GM12878 (cell line): ENCODE measurements at regions not wholly inside any gene's neighbourhood (a gene's known extent, or its start where the extent isn't known, plus 50 kb on each side); places are given as distances from the start of the nearest gene placed in this dataset.

ENCODE experiments used
- ATAC-seq: fragments of 200-7000 bp; cut with Tn5 transposase; 3 replicates; pipeline ENCODE4 v1.9.1; 2020; ENCODE audit warnings: mild to moderate bottlenecking, moderate library complexity
- BruUV-seq: library from RNA; stranded (reverse); fragments of 400-500 nt; replicated peaks from 2 replicates; lab custom pipeline; 2021; lab: Mats Ljungman, UMichigan
- CTCF ChIA-PET: fragments of 300-600 bp; sonication (Branson Sonifier 250); formaldehyde crosslinking; extraction: SDS; loops from one replicate; lab custom pipeline; 2021; ENCODE audit warnings: inconsistent platforms; lab: Yijun Ruan, JAX
- POLR2A ChIA-PET: fragments of 350-600 bp; formaldehyde crosslinking; extraction: SDS; loops from one replicate; lab custom pipeline; 2021; ENCODE audit warnings: inconsistent platforms; lab: Charles Lee
- RAD21 ChIA-PET: fragments of 300-600 bp; sonication (Branson Sonifier 250); formaldehyde crosslinking; loops from one replicate; lab custom pipeline; 2023; ENCODE audit warnings: antibody characterized with exemption; ENCODE audit not compliant: unreplicated experiment; lab: Charles Lee
- SMC1A ChIA-PET: fragments of 300-600 bp; sonication (Branson Sonifier 250); formaldehyde crosslinking; loops from one replicate; lab custom pipeline; 2023; ENCODE audit not compliant: unreplicated experiment, uncharacterized antibody; lab: Charles Lee
- DNase-seq: peaks from one replicate; pipeline ENCODE4 v3.0.0-alpha.2; 2011; ENCODE audit warnings: low read depth, low spot score
- FAIRE-seq: peaks from 3 replicates; lab custom pipeline; 2011; peaks lifted over from hg19 to GRCh38; lab: Jason Lieb, UNC
- H2AFZ ChIP-seq: 2 replicates; pipeline ENCODE4 v1.6.0; 2011; ENCODE audit warnings: low read depth, low read length, control low read depth; ENCODE audit not compliant: control insufficient read depth
- H3K27ac ChIP-seq: 2 replicates; pipeline ENCODE4 v1.5.1; 2011; ENCODE audit warnings: control low read depth; ENCODE audit not compliant: control insufficient read depth, insufficient read depth
- H3K27me3 ChIP-seq, 2 experiments: replicated peaks in 1 of 2; 2 replicates each; pipeline versions ENCODE4 v1.6.0 to v1.6.1; 2011; ENCODE audit warnings: low read length in 1 of 2; ENCODE audit not compliant: control insufficient read depth in 2 of 2, insufficient read depth in 2 of 2
- H3K36me3 ChIP-seq, 2 experiments: 2 replicates each; pipeline ENCODE4 v1.5.1; 2011; ENCODE audit warnings: low read length in 1 of 2; ENCODE audit not compliant: control insufficient read depth in 2 of 2, insufficient read depth in 2 of 2
- H3K4me1 ChIP-seq: 2 replicates; pipeline ENCODE4 v1.6.1; 2011; ENCODE audit warnings: mild to moderate bottlenecking, low read length, moderate library complexity, mixed read lengths; ENCODE audit not compliant: control insufficient read depth, insufficient read depth
- H3K4me2 ChIP-seq: 2 replicates; pipeline ENCODE4 v1.6.0; 2011; ENCODE audit warnings: control low read depth; ENCODE audit not compliant: control insufficient read depth, insufficient read depth
- H3K4me3 ChIP-seq: fragments of 200-600 bp; sonication (generic); 2 replicates; pipeline ENCODE4 v1.5.1; 2016
- H3K79me2 ChIP-seq: 2 replicates; pipeline ENCODE4 v1.6.0; 2011; ENCODE audit warnings: low read length; ENCODE audit not compliant: control insufficient read depth, insufficient read depth
- H3K9ac ChIP-seq: 2 replicates; pipeline ENCODE4 v1.8.0; 2011; ENCODE audit warnings: low read length, control low read depth, mixed read lengths; ENCODE audit not compliant: control insufficient read depth, insufficient read depth
- H3K9me3 ChIP-seq: replicated peaks from 3 replicates; pipeline ENCODE4 v1.5.1; 2011; ENCODE audit warnings: mild to moderate bottlenecking, low read length; ENCODE audit not compliant: control insufficient read depth, insufficient read depth
- H4K20me1 ChIP-seq: 2 replicates; pipeline ENCODE4 v1.6.0; 2011; ENCODE audit not compliant: control insufficient read depth, insufficient read depth
- BACH1 ChIP-seq: fragments of 450-650 bp; IDR thresholded peaks from 2 replicates; pipeline ENCODE4 v1.6.1; 2017; ENCODE audit warnings: mild to moderate bottlenecking, borderline replicate concordance
- BHLHE40 ChIP-seq, 2 experiments: fragments of 450-650 bp in 1 of 2; IDR thresholded peaks; 2 replicates each; pipeline ENCODE4 v1.6.1; 2011 to 2017; ENCODE audit warnings: low read depth in 2 of 2, borderline replicate concordance in 1 of 2, improper control_type of control experiment in 1 of 2, low read length in 1 of 2, mild to moderate bottlenecking in 1 of 2
- DPF2 ChIP-seq: fragments of 450-650 bp; IDR thresholded peaks from 2 replicates; pipeline ENCODE4 v1.6.1; 2017; ENCODE audit warnings: mild to moderate bottlenecking
- IRF5 ChIP-seq: fragments of 450-650 bp; IDR thresholded peaks from 2 replicates; pipeline ENCODE4 v1.6.1; 2017; ENCODE audit warnings: borderline replicate concordance
- KLF5 ChIP-seq: fragments of 450-650 bp; IDR thresholded peaks from 2 replicates; pipeline ENCODE4 v1.6.1; 2014; ENCODE audit warnings: mild to moderate bottlenecking; ENCODE audit not compliant: partially characterized antibody
- NBN ChIP-seq: fragments of 450-650 bp; IDR thresholded peaks from 2 replicates; pipeline ENCODE4 v1.6.1; 2016
- NR2F1 ChIP-seq: fragments of 450-650 bp; conservative IDR thresholded peaks from 2 replicates; pipeline ENCODE4 v1.6.1; 2017; ENCODE audit warnings: mild to moderate bottlenecking
- PAX5 ChIP-seq: IDR thresholded peaks from 2 replicates; pipeline ENCODE4 v1.6.1; 2011; ENCODE audit warnings: low read depth, low read length, borderline replicate concordance
- SKIL ChIP-seq: fragments of 450-650 bp; IDR thresholded peaks from 2 replicates; pipeline ENCODE4 v1.6.1; 2017; ENCODE audit warnings: mild to moderate bottlenecking, low read depth, inconsistent platforms; ENCODE audit not compliant: poor library complexity, severe bottlenecking
- TCF7 ChIP-seq: IDR thresholded peaks from 2 replicates; pipeline ENCODE4 v1.6.1; 2014; ENCODE audit warnings: antibody characterized with exemption, borderline replicate concordance
- ZBTB4 ChIP-seq: fragments of 450-650 bp; formaldehyde crosslinking; IDR thresholded peaks from 2 replicates; pipeline ENCODE4 v1.4.0; 2022; ENCODE audit warnings: mild to moderate bottlenecking, moderate library complexity
- ZNF622 ChIP-seq: fragments of 450-650 bp; IDR thresholded peaks from 2 replicates; pipeline ENCODE4 v1.6.1; 2017; ENCODE audit warnings: mild to moderate bottlenecking, inconsistent platforms
- WGBS: methylation state at CpG from one replicate; pipeline ENCODE4 v1.1.6; 2016; ENCODE audit warnings: low lambda C conversion rate; ENCODE audit not compliant: insufficient replicate concordance, insufficient coverage; ENCODE audit errors: missing lambda C conversion rate; 5-methylcytosine and 5-hydroxymethylcytosine counted together
- in situ Hi-C: fragments of 300-500 bp; cut with MboI; formaldehyde crosslinking; loops from 9 replicates; pipeline ENCODE4 v1.14.3; 2018; ENCODE audit warnings: mixed read lengths
- intact Hi-C: fragments of 100-400 bp; cut with micrococcal nuclease; formaldehyde crosslinking; loops from one replicate; pipeline ENCODE4 v1.14.2; 2022; ENCODE audit not compliant: unreplicated experiment

GRCh38 chr3:106514431-106514830 is 645.6 kb upstream of the CBLB start:
- Histone ChIP-seq H3K4me3 (no peak overlapping the region), H2AFZ (peak overlapping the region; percentile 60), H3K9me3 (no peaks in the 10 kb centered on the region), H3K36me3 (no peaks in the 10 kb centered on the region), H3K4me2 (no peak overlapping the region), H3K79me2 (no peaks in the 10 kb centered on the region), H3K27me3 (no peaks in the 10 kb centered on the region), H3K4me1 (no peaks in the 10 kb centered on the region), H3K27ac (no peak overlapping the region), H4K20me1 (no peaks in the 10 kb centered on the region), H3K9ac (no peak overlapping the region)
- FAIRE-seq (no peak), ATAC-seq (no peak), DNase-seq (no peak)
- 19% methylated on average over 4 of the region's 4 CpGs for WGBS
- ChIA-PET SMC1A (no interaction called here), CTCF (interaction anchor here (0.8 kb wide), 1 partner anchor 15 kb away, joined by 3 read pairs; no protein-coding TSS in a partner anchor), POLR2A (no interaction called here), RAD21 (no interaction called here)
- BruUV-seq = no TSS peak
- TF ChIP-seq BHLHE40 (IDR thresholded peaks at IDR 0.05; ENCODE audit: borderline replicate concordance in 1 of 2, low read depth in 2 of 2, low read length in 1 of 2) = no peak
- no peak for TF ChIP-seq SKIL
- no peak for TF ChIP-seq TCF7
- no peak for TF ChIP-seq NBN
- intact Hi-C loops = no loop called here
- in situ Hi-C loops = no loop called here

- no peak for FAIRE-seq
- Histone ChIP-seq H4K20me1 (no peaks in the 10 kb centered on the region), H3K9ac (no peak overlapping the region), H3K4me1 (no peaks in the 10 kb centered on the region), H3K36me3 (no peaks in the 10 kb centered on the region), H3K9me3 (no peaks in the 10 kb centered on the region), H3K27ac (no peak overlapping the region), H3K4me2 (no peak overlapping the region), H2AFZ (no peak overlapping the region), H3K4me3 (no peak overlapping the region), H3K79me2 (no peaks in the 10 kb centered on the region), H3K27me3 (no peaks in the 10 kb centered on the region)
- POLR2A ChIA-PET = no interaction called here
- no peak for ATAC-seq
- no peak for DNase-seq
- BruUV-seq = no TSS peak
- intact Hi-C loops = no loop called here
- CTCF ChIA-PET = no interaction called here
- in situ Hi-C loops = no loop called here
- SMC1A ChIA-PET = interaction anchor here (0.8 to 2.0 kb wide), 6 partner anchors 13 to 107 kb away, joined by 3 to 7 read pairs (median 4); no protein-coding TSS in a partner anchor
- RAD21 ChIA-PET = interaction anchor here (1.0 to 1.2 kb wide), 2 partner anchors 61 to 67 kb away, joined by 3 read pairs; no protein-coding TSS in a partner anchor
- no peak for TF ChIP-seq PAX5
- no peak for TF ChIP-seq ZNF622
- no peak for TF ChIP-seq NR2F1
- TF ChIP-seq IRF5 = no peak
- TF ChIP-seq KLF5 = no peak
- TF ChIP-seq DPF2 = no peak
- no peak for TF ChIP-seq BACH1
- TF ChIP-seq ZBTB4 (CRISPR knock-in tag) = no peak
These were observed 649.7 kb upstream of the CBLB start for GRCh38 chr3:106518516-106518915.
